Endodermal cell (in vitro differentiated cells): ENCODE measurements at regions not wholly inside any gene's neighbourhood (a gene's known extent, or its start where the extent isn't known, plus 50 kb on each side); places are given as distances from the start of the nearest gene placed in this dataset.

Experiments used
- DNase-seq: peaks from one replicate; pipeline ENCODE4 v3.0.0-alpha.2; 2017
- H3K27ac ChIP-seq: 2 replicates; pipeline ENCODE4 v1.5.1; 2013; ENCODE audit warnings: mild to moderate bottlenecking, low read depth, low read length, moderate library complexity
- H3K27me3 ChIP-seq: 2 replicates; pipeline ENCODE4 v1.6.1; 2013; ENCODE audit warnings: mild to moderate bottlenecking, low read length, moderate library complexity; ENCODE audit not compliant: insufficient read depth, control insufficient read depth, poor library complexity, severe bottlenecking
- H3K36me3 ChIP-seq: 2 replicates; pipeline ENCODE4 v1.7.0; 2013; ENCODE audit warnings: mild to moderate bottlenecking, low read length, moderate library complexity; ENCODE audit not compliant: control insufficient read depth, insufficient read depth
- H3K4me1 ChIP-seq: one replicate; pipeline ENCODE4 v1.7.0; 2013; ENCODE audit warnings: low read length; ENCODE audit not compliant: control insufficient read depth, insufficient read depth
- H3K4me3 ChIP-seq: 2 replicates; pipeline ENCODE4 v1.5.1; 2013; ENCODE audit warnings: mild to moderate bottlenecking, low read length, moderate library complexity
- H3K9ac ChIP-seq: 2 replicates; pipeline ENCODE4 v1.6.1; 2013; ENCODE audit warnings: mild to moderate bottlenecking, low read length, moderate library complexity; ENCODE audit not compliant: poor library complexity, severe bottlenecking; ENCODE audit errors: extremely low read depth
- H3K9me3 ChIP-seq: 2 replicates; pipeline ENCODE4 v1.6.1; 2013; ENCODE audit warnings: mild to moderate bottlenecking, low read length, moderate library complexity; ENCODE audit not compliant: control insufficient read depth
- H3K27ac Mint-ChIP-seq: 2 replicates; pipeline ENCODE4 v1.8.0; 2020; ENCODE audit warnings: mixed read lengths
- H3K27me3 Mint-ChIP-seq: 2 replicates; pipeline ENCODE4 v1.8.0; 2021; ENCODE audit warnings: mild to moderate bottlenecking, mixed read lengths; ENCODE audit not compliant: insufficient read depth
- H3K36me3 Mint-ChIP-seq: 2 replicates; pipeline ENCODE4 v1.8.0; 2020; ENCODE audit warnings: low read depth, mixed read lengths
- H3K4me1 Mint-ChIP-seq: 2 replicates; pipeline ENCODE4 v1.8.0; 2020; ENCODE audit warnings: mixed read lengths
- H3K4me3 Mint-ChIP-seq: 2 replicates; pipeline ENCODE4 v1.8.0; 2020; ENCODE audit warnings: mild to moderate bottlenecking, moderate library complexity, mixed read lengths
- H3K9me3 Mint-ChIP-seq: 2 replicates; pipeline ENCODE4 v1.8.0; 2020; ENCODE audit warnings: mild to moderate bottlenecking, mixed read lengths
- WGBS, 2 experiments: methylation state at CpG; one replicate each; pipeline versions ENCODE4 v1.1.5 to v1.1.7; 2013; ENCODE audit warnings: missing lambda C conversion rate in 2 of 2, mixed read lengths in 1 of 2; ENCODE audit not compliant: insufficient coverage in 1 of 2, insufficient read length in 1 of 2; 5-methylcytosine and 5-hydroxymethylcytosine counted together
- TF ChIP-seq, protein P1 (sequence below): fragments of 200-600 bp; sonication (generic); conservative IDR thresholded peaks from 2 replicates; pipeline ENCODE4 v1.5.0; 2021; ENCODE audit warnings: antibody characterized with exemption, mild to moderate bottlenecking

DNA sequence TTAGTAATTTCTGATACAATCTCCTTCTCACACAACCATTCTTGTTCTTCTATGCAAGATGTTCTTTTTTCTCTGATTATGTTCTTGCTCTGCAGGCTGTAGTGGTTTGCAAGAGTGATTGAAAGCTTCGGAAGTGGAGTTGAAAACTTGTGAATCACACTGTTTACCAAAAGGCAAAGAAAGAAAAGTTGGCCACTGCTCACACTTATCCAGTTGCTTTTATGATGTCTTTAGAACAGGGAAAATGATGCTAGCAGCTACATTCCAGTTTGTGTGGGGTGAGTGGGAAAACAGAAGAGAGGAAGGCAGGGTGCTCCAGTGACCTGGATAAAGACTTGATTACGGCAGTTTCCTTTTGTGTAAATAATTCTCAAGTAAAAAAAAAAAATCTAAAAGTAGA, 583.3 kb downstream of the TENT5A start:
- H3K9ac ChIP-seq: no peak overlapping the region
- Mint-ChIP-seq H3K9me3 (no peaks in the 10 kb centered on the region), H3K27ac (no peak overlapping the region), H3K36me3 (no peaks in the 10 kb centered on the region), H3K4me1 (peaks cover 3% of the 10 kb centered on the region), H3K27me3 (no peaks in the 10 kb centered on the region), H3K4me3 (no peak overlapping the region)
- no peak overlapping the region for H3K27ac ChIP-seq
- no peaks in the 10 kb centered on the region for H3K36me3 ChIP-seq
- no peaks in the 10 kb centered on the region for H3K27me3 ChIP-seq
- no peak overlapping the region for H3K4me3 ChIP-seq
- DNase-seq: no peak
- H3K9me3 ChIP-seq: no peaks in the 10 kb centered on the region
- no peaks in the 10 kb centered on the region for H3K4me1 ChIP-seq
- TF ChIP-seq, protein P1, sequence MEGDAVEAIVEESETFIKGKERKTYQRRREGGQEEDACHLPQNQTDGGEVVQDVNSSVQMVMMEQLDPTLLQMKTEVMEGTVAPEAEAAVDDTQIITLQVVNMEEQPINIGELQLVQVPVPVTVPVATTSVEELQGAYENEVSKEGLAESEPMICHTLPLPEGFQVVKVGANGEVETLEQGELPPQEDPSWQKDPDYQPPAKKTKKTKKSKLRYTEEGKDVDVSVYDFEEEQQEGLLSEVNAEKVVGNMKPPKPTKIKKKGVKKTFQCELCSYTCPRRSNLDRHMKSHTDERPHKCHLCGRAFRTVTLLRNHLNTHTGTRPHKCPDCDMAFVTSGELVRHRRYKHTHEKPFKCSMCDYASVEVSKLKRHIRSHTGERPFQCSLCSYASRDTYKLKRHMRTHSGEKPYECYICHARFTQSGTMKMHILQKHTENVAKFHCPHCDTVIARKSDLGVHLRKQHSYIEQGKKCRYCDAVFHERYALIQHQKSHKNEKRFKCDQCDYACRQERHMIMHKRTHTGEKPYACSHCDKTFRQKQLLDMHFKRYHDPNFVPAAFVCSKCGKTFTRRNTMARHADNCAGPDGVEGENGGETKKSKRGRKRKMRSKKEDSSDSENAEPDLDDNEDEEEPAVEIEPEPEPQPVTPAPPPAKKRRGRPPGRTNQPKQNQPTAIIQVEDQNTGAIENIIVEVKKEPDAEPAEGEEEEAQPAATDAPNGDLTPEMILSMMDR: no peak
- WGBS, 2 experiments: 84% methylated on average over 2 of the region's 2 CpGs; no CpG with 5 or more reads in 1 of the 2 experiments

DNA sequence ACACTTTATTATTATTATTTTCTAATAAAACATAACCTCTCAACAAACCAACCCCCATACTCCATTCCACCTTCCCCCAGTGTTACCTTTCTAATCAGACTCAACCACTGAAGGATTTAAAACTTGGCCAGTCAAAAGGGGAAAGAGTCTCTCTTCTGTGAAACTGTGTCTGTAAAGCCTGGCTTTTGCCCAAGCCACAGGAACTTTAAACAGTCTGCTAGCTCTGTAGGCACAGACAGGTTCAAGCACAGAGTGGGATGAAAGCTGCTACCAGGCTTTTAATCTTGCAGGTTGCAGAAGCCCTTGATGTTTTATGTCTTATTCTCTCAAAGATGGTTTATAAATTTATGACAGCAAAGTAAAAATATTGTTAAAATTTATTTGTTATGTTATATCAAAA, 585.7 kb downstream of the TENT5A start:
- no peak overlapping the region for H3K27ac ChIP-seq
- Mint-ChIP-seq H3K27me3 (no peaks in the 10 kb centered on the region), H3K4me1 (peaks cover 3% of the 10 kb centered on the region), H3K9me3 (no peaks in the 10 kb centered on the region), H3K27ac (no peak overlapping the region), H3K36me3 (no peaks in the 10 kb centered on the region), H3K4me3 (no peak overlapping the region)
- TF ChIP-seq, protein P1: no peak
- no peak overlapping the region for H3K9ac ChIP-seq
- no peaks in the 10 kb centered on the region for H3K27me3 ChIP-seq
- H3K4me1 ChIP-seq: no peaks in the 10 kb centered on the region
- DNase-seq: no peak
- no peaks in the 10 kb centered on the region for H3K9me3 ChIP-seq
- no peaks in the 10 kb centered on the region for H3K36me3 ChIP-seq
- no peak overlapping the region for H3K4me3 ChIP-seq

DNA sequence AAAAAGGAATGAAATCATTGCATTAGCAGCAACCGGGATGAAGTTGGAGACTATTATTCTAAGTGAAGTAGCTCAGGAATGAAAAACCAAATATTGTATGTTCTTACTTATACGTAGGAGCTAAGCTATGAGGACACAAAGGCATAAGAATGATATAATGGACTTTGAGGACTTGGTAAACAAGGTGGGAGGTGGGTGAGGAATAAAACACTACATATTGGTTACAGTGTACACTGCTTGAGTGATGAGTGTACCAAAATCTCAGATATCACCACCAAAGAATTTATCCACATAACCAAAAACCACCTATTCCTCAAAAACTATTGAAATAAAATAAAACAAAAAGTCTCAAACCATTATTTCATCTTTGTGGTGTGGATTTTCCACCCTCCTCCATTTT, 593.5 kb downstream of the TENT5A start:
- 89 to 93% methylated on average over 2 of the region's 2 CpGs for WGBS, 2 experiments
- no peak for DNase-seq
- H3K27ac ChIP-seq: no peak overlapping the region
- H3K4me1 ChIP-seq: no peaks in the 10 kb centered on the region
- H3K36me3 Mint-ChIP-seq: no peaks in the 10 kb centered on the region
- TF ChIP-seq, protein P1: no peak
- H3K36me3 ChIP-seq: no peaks in the 10 kb centered on the region
- no peaks in the 10 kb centered on the region for H3K4me1 Mint-ChIP-seq
- no peak overlapping the region for H3K9ac ChIP-seq
- peaks cover 13% of the 10 kb centered on the region for H3K9me3 ChIP-seq
- H3K27me3 ChIP-seq: no peaks in the 10 kb centered on the region
- H3K4me3 ChIP-seq: no peak overlapping the region
- H3K9me3 Mint-ChIP-seq: peaks cover 7% of the 10 kb centered on the region
- no peak overlapping the region for H3K4me3 Mint-ChIP-seq
- no peaks in the 10 kb centered on the region for H3K27me3 Mint-ChIP-seq
- H3K27ac Mint-ChIP-seq: no peak overlapping the region
